ENCODE measurements at regions not wholly inside any gene's neighbourhood (a gene's known extent, or its start where the extent isn't known, plus 50 kb on each side); places are given as distances from the start of the nearest gene placed in this dataset.

DNA sequence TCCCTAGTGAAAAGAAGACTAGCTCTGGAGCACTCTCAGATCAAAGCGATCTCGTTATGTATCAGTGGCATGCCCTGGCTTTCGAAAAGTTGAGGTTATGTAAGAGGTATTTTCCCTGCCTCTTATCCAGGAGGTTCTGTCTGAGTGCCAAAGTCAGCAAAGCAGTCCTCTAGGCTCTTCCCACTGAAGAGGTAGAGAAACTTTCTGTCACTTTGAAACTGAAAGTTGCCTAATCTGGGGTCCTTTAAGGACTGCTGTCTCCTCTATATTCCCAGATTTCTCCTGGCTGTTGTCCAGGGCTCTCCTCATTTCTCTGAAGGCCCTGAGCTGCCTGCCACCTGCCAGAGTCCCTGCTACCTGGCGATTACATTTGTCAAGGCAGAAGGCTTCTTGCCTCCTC, 96.3 kb downstream of the B3GNT2 start:
- in situ Hi-C loops (cut with MboI; ENCODE audit: low sequenced_read_pairs in 4 of 4), result no loop called here
- Histone ChIP-seq H3K9me3 (no peaks in the 10 kb centered on the region), H3K4me3 (no peak overlapping the region), H3K27me3 (no peaks in the 10 kb centered on the region), H3K4me1 (peaks cover 25 to 28% of the 10 kb centered on the region in 2 donors), H3K27ac (peak overlapping the region in 1 of 4 donors; percentile 12), H3K36me3 (no peaks in the 10 kb centered on the region)
- ATAC-seq (peak; percentile 23 to 35), DNase-seq (no peak)
- intact Hi-C loops (cut with DNase I; ENCODE audit: low total_unique reads), result no loop called here
- TF ChIP-seq POLR2A (IDR thresholded peaks at IDR 0.05), result no peak
- no peak for TF ChIP-seq CTCF (IDR thresholded peaks at IDR 0.05 in 4 of 5, conservative IDR thresholded peaks at IDR 0.05 in 1 of 5)

DNA sequence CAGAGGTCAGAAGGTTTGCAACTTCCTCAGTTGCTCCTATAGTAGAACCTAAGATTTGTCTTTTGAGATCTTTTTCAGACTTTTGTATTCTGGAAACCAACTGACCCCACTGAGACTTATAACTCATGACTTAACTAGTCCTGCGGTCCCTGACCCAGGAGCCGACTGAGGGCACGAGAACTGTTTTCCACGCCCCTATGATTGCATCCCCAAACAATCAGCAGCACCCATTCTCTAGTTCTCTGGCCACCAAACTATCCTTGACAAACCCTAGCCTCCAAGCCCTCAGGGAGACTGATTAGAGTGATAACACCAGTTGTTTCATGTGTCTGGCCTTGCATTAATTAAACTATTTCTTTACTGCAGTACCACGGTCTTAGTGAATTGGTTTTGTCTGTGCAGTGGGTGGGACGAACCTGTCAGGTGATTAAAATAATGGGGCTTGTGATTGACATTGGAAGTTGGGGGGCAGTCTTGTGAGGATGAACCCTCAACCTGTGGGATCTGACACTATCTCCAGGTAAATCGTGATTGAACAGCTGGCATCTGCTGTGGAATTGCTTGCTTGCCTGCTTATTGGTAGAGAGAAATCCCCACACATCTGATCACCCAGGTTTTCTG, 95.7 kb downstream of the B3GNT2 start:
- DNase-seq (no peak), ATAC-seq (no peak)
- no peak for TF ChIP-seq POLR2A (IDR thresholded peaks at IDR 0.05)
- no peak for TF ChIP-seq CTCF (IDR thresholded peaks at IDR 0.05 in 4 of 5, conservative IDR thresholded peaks at IDR 0.05 in 1 of 5)
- Histone ChIP-seq H3K36me3 (no peaks in the 10 kb centered on the region), H3K27me3 (no peaks in the 10 kb centered on the region), H3K9me3 (no peaks in the 10 kb centered on the region), H3K4me3 (no peak overlapping the region), H3K4me1 (peaks cover 25 to 28% of the 10 kb centered on the region in 2 donors), H3K27ac (no peak overlapping the region)
- in situ Hi-C loops (cut with MboI; ENCODE audit: low sequenced_read_pairs in 4 of 4) (no loop called here), intact Hi-C loops (cut with DNase I; ENCODE audit: low total_unique reads) (no loop called here)

GRCh38 chr2:62291052-62291451, 95.1 kb downstream of the B3GNT2 start:
- H3K36me3 ChIP-seq, result no peaks in the 10 kb centered on the region
- intact Hi-C loops (cut with DNase I; ENCODE audit: low total_unique reads), result no loop called here
- H3K4me3 ChIP-seq, result no peak overlapping the region
- H3K27ac ChIP-seq, result no peak overlapping the region
- no peaks in the 10 kb centered on the region for H3K27me3 ChIP-seq
- in situ Hi-C loops (cut with MboI; ENCODE audit: low sequenced_read_pairs in 4 of 4), result no loop called here
- TF ChIP-seq POLR2A (IDR thresholded peaks at IDR 0.05) (no peak), CTCF (IDR thresholded peaks at IDR 0.05 in 4 of 5, conservative IDR thresholded peaks at IDR 0.05 in 1 of 5) (no peak)
- DNase-seq (no peak), ATAC-seq (no peak)
- no peaks in the 10 kb centered on the region for H3K9me3 ChIP-seq
- peaks cover 25 to 28% of the 10 kb centered on the region in 2 donors for H3K4me1 ChIP-seq

DNA sequence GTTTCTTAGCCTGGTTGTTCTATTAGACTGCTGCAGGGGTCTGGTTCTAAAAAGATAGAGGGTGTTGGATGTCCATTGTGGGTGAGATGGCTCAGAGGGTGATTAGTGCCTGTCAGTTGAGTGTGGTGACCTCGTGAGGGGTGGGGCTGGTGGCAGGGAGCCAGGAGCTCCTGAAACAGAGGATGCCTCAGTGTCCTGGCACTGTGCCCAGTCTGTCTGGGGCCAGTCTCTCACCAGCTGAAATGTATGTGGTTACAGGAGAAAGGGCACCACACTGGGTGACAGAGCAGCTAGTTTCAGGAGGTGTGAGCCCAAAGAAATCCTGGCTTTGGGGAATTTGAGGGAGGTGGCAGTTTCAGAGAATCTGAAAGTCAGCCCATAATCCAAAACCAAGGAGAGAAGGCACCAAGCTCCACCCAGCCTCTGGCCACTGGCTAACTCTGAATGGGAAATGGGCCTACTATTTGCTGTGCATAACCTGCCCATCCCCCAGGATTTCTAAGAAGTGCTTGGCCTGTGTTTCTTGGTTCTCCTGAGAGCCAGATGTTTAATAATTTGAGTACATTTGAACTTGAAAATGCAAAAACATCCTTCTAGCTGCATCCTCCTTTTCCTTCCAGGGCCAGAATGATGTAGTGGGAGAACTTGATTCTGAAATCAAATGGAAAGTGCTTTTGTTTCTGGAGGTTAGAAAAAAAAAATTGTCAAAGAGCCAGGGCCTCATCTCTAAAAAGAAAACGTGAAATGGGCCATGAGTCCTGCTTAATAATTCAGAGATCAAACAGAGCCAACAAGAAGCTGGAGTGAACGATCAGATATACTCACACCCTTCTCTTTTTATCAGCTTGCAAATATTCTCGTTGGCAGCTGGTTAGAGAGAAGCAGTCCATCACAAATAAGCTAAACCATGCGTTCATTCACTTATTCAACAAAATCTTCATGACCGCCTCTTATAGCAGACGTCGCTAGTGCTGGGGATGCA, 92.3 kb downstream of the B3GNT2 start:
- no peak for ATAC-seq
- in situ Hi-C loops (cut with MboI; ENCODE audit: low sequenced_read_pairs in 4 of 4) (no loop called here), intact Hi-C loops (cut with DNase I; ENCODE audit: low total_unique reads) (no loop called here)
- Histone ChIP-seq H3K27me3 (no peaks in the 10 kb centered on the region), H3K9me3 (peaks cover 0 to 7% (median 0%) of the 10 kb centered on the region in 3 donors), H3K36me3 (no peaks in the 10 kb centered on the region), H3K27ac (peak overlapping the region in 1 of 4 donors; percentile 12), H3K4me3 (no peak overlapping the region), H3K4me1 (peaks cover 14 to 16% of the 10 kb centered on the region in 2 donors)
- DNase-seq, result peak; percentile 13 to 17
- TF ChIP-seq CTCF (IDR thresholded peaks at IDR 0.05 in 4 of 5, conservative IDR thresholded peaks at IDR 0.05 in 1 of 5) (no peak), POLR2A (IDR thresholded peaks at IDR 0.05) (no peak)

All from gastrocnemius medialis (tissue), 4 donors.